ENCODE measurements at regions not wholly inside any gene's neighbourhood (a gene's known extent, or its start where the extent isn't known, plus 50 kb on each side); places are given as distances from the start of the nearest gene placed in this dataset.
"Not testable (repeated sequence)": the region's sequence is repeated elsewhere in the genome, so short reads cannot be mapped to it uniquely, and the experiment has no call there.

DNA sequence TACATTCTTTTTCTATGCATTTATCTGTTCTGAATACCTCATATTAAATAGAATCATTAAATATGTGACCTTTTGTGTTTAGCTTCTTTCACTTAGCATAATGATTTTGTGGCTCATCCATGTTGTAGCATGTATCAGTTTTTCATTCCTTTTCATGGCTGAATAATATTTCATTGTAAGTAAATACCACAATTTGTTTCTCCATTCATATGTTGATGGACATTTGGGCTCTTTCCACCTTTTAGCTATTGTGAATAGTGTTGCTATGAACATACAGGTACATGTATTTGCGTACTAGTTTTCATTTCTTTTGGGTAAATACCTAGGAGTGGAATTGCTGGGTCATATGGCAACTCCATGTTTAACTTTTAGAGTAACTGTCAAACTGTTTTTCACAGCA, 85.1 kb downstream of the GNL3L start:
- DNase-seq, result no peak

DNA sequence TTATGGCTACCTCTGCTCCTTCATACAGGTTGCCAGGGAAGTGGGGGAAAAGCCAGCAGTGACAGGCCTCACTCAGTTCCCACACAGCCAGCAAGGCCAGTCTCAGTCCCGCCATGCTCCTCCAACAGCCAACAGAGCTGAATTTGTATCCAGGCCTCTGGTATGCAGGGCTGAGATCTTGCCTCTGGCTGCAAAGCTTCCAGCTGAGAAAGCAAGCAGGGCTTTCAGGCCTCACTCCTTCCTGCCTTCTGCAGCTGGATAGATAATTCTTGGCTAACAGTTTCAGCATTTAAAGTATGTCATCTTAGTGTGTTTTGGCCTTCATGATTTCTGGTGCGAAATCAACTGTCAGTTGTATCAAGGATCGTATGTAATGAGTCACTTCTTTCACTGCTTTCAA, 103.6 kb downstream of the GNL3L start:
- no peak for DNase-seq

DNA sequence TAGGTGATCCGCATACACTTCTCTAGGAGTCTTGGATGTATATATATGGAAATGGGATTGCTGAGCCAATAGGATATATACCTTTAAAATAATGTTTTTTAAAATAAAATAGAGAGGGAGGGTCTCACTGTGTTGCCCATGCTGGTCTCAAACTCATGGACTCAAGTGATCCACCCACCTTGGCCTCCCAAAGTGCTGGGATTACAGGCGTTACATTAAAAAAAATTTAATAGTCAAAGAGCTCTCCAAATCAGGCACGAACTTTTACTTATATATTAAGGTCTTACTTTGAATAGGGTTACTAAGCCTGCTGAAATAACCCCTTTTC, 109.0 kb downstream of the GNL3L start:
- no peak for DNase-seq

DNA sequence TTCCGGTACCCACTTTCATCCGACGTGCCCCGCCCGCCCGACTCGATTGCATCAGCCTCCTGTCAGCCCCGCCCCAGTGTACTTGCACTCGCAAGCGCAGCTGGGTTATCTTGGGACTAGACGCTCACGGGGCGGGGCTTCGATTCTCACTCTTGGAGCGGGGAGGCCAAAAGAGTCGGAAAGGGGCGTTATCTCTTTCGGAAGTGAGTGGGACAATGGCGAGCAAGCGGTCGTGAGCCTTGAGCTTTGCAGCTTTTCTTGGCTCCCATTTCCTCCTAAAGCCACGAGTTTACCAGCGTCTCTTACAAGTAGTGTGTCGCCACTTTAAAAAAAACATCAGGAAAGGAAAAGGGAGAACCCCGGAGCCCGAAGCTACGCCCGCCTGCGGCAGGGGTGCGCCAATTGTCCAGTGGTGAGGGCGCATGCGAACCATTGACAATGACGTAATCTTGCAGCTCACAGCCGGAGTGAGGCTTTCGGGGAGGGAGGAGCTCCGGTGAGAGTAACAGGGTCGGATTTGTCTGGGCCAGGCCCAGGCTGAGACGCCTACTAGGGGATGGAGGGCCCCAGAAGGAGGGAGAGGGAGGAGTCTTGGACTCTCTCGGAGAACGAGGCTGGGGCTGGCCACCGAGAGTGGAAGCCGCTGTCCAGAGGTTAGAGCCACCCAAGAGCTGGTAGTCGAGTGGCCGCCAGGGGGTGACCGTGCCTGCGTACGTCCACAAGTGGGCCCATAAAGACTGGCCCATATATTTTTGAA, 109.5 kb downstream of the GNL3L start:
- peak; percentile 83 for DNase-seq

DNA sequence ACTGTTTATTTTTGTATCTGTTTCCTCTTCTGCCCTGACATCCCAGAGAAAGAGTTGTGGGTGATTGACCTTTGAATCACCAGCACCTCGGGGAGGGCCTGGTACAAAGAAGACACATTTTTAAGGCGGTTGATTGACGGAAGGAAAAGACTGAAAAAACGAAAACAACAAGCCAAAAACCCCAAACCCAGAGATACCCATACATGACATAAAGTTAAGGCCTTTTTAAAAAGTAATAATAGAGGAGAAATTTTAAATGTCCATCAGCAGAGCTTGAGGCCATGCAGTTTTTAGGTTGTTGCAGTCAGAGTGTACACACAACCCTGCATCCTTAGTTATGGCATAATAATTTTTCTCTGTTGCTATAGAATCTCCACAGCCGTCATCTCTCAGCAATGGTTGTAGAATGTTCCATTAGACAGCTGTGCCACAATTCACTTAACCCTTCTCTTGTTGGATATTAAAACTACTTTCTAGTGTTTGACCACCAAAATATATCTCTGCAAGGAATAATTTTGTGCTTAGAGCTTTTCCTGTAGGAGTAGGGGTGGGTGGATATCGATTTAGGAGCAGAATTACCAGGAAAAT, 110.2 kb downstream of the GNL3L start:
- no peak for DNase-seq

DNA sequence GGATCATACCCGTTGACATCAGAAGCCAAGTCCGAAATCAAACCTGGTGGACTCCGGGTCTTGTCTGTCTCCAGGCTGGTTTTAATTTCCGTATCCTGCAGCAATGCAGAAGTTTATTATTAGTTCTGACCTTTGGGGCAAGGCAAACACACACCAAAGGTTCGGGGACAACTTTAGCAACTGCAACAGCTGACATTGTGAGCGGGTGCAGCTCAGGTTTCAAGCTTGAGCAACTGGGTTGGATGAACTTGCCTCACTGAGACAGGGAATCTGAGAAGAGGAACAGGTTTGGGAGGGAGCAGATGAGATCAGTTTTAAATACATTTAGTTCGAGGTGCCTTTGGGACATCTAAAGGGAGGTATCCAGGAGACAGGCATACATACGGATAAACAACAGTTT, 110.7 kb downstream of the GNL3L start:
- DNase-seq, result no peak

DNA sequence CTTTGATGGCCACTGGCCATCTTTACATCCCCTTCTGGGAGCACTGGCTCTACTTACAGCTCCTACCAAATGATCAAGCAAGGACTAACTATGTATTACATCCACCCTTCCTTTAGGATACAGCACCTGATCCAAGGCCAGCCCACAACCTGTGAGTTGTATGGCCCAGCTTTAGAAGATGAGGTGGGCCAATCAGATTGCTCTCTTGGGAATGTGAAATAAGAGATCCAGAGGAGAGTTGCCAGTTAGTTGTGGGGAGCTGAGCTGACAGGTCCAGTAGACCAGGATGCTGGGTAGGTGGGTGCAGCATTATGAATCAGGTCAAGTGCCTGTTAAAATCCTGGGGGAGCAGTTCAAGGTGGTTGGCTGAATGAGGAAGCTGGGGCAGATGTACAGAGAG, 111.5 kb downstream of the GNL3L start:
- no peak for DNase-seq

DNA sequence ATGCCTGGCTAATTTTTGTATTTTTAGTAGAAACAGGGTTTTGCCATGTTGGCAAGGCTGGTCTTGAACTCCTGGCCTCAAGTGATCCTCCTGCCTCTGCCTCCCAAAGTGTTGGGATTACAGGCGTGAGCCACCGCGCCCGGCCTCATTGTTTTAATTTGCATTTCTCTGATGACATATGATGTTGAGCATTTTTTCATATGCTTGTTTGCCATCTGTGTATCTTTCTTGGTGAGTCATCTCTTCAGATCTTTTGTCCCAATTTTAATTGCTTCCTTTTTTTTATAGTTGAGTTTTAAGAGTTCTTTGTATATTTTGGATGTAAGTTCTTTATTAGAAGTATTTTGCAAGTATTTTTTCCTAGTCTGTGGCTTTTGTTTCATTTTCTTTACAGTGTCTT, 117.6 kb downstream of the GNL3L start:
- not testable (repeated sequence) for DNase-seq

DNA sequence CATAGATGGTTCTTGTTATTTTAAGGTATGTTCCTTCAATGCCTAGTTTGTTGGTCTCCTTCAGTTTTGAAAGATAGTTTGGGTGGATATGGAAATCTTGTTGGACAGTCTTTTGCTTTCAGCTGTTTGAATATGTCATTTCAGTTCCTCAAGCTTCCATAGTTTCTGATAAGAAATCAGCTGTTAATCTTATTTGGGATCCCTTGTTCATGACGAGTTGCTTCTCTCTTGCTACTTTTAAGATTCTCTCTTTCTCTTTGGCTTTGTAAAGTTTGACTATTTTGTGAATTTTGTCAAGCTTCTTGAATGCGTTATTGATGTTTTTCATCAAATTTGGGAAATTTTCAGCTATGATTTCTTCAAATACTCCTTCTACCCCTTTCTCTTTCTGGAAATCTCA, 129.5 kb downstream of the GNL3L start:
- no peak for DNase-seq

DNA sequence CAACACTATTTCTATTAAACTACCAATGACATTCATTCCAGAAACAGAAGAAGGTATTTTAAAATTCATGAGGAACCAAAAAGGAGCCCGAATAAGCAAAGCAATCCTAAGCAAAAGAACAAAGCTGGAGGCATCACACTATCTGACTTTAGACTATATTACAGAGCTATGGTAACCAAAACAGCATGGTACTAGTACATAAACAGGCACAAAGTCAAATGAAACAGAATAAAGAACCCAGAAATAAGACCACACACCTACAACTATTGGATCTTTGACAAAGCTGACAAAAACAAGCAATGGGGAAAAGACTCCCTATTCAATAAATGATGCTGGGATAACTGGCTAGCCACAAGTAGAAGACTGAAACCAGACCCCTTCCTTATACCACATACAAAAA, 122.3 kb downstream of the ITIH6 start:
- DNase-seq, result no peak

DNA sequence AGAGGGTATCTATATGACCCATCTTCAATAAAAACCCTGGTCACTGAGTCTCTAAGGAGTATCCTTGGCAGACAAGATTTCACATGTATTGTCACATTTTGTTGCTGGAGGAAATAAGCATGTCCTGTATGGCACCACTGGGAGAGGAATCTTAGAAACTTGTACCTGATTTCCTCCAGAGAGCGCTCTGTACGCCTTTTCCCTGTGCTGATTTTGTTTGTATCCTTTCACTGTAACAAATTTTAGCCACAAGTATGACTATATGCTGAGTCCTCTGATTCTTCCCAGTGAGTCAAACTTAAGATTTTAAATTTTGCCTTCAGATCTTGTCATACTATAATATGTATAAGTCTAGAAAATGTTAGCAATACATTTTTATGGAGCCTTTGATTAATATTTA, 102.8 kb downstream of the ITIH6 start:
- no peak for DNase-seq

DNA sequence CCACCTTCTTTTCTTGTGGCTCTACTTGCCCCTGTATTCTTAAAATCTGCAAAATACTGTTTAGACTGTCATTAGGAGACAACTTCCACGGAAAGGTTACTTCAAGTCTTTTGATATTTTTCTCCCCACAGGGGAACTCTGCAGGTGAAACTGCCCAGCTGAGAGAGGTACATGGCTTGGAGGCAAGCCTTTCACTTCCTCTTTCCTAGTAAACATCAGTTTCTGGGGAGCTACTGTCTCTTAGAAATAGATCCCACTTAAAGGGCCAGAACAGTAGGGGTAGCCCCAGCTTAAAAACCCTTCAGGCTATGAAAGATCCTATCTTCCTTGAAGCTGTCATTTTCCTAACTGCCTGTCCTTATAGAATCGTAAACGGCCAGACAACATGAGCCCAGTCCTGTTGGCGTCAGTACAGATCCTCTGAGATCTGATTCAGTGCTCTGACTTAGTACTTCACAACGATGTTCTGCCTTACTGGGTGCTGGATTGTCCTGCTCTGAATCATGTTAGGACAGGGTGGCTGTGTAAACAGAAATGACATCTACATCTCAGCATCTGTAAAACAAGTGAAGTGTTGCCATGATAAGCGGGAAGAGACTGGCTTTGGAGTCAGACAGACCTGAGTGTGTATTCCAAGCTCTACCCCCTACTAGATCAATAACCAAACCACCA, 102.1 kb downstream of the ITIH6 start:
- DNase-seq, result no peak
